Ovary (tissue), 7 donors: ENCODE measurements at regions not wholly inside any gene's neighbourhood (a gene's known extent, or its start where the extent isn't known, plus 50 kb on each side); places are given as distances from the start of the nearest gene placed in this dataset.

Source experiments
- DNase-seq, 5 donors: peaks; one replicate each; pipeline ENCODE4 v3.0.0-alpha.2; 2019 to 2020
- H3K27ac ChIP-seq, 2 donors: fragments of 200-600 bp; one replicate each; pipeline versions ENCODE4 v1.5.1 to v1.8.0; 2019 to 2022
- H3K27me3 ChIP-seq: fragments of 200-600 bp; one replicate; pipeline ENCODE4 v1.8.0; 2022
- H3K36me3 ChIP-seq: fragments of 200-600 bp; sonication (generic); one replicate; pipeline ENCODE4 v1.5.1; 2019
- H3K4me1 ChIP-seq: one replicate; pipeline ENCODE4 v1.8.1; 2013; ENCODE audit warnings: mild to moderate bottlenecking, moderate library complexity; ENCODE audit not compliant: insufficient read depth
- H3K4me3 ChIP-seq: fragments of 200-600 bp; sonication (generic); one replicate; pipeline ENCODE4 v1.5.1; 2017
- H3K9me3 ChIP-seq, 2 donors: fragments of 200-600 bp in 1 of 2; sonication (generic) in 1 of 2; one replicate each; pipeline versions ENCODE4 v1.5.1 to v1.8.1; 2013 to 2019; ENCODE audit warnings: mild to moderate bottlenecking in 1 of 2, moderate library complexity in 1 of 2
- CTCF ChIP-seq, 3 donors: fragments of 450-650 bp in 2 of 3; fragments of 200-600 bp in 1 of 3; IDR thresholded peaks; one replicate each; pipeline versions ENCODE4 v1.5.1 to v1.8.0; 2016 to 2022; ENCODE audit warnings: antibody characterized with exemption in 3 of 3, mild to moderate bottlenecking in 1 of 3
- EP300 ChIP-seq: sonication (generic); formaldehyde crosslinking; IDR thresholded peaks from one replicate; pipeline ENCODE4 v1.6.1; 2017; ENCODE audit warnings: antibody characterized with exemption
- POLR2A ChIP-seq: fragments of 450-650 bp; IDR thresholded peaks from one replicate; pipeline ENCODE4 v1.6.1; 2017; ENCODE audit warnings: antibody characterized with exemption, mild to moderate bottlenecking, moderate library complexity
- whole genome bisulfite sequencing, 3 donors: extraction: QIAGEN DNeasy Blood & Tissue Kit in 1 of 3; methylation state at CpG; one replicate each; pipeline versions ENCODE4 v1.1.5 to v1.1.7; 2013 to 2017; 5-methylcytosine and 5-hydroxymethylcytosine counted together
- intact Hi-C, 4 donors: fragments of 100-400 bp; cut with DNase I; formaldehyde crosslinking; loops; one replicate each; pipeline versions ENCODE4 v1.11.0 to v1.15.1; 2022 to 2023
- donor health status: DM: no; HTN: no; CAD: no; lungs with moderate emphysema.
- donor health status: DM: no; HTN: no; CAD: no.
- donor health status: Bipolar disorder and iron deficiency.
- donor health status: DM: no; HTN: no; CAD: no.
- donor health status: DM: yes; HTN: yes; CAD: no.

GRCh38 chr20:52812231-52812847, 159.8 kb upstream of the TSHZ2 start:
- DNase-seq, result no peak
- Histone ChIP-seq H3K4me3 (no peak overlapping the region), H3K27ac (no peak overlapping the region), H3K9me3 (no peaks in the 10 kb centered on the region), H3K4me1 (no peaks in the 10 kb centered on the region), H3K36me3 (no peaks in the 10 kb centered on the region), H3K27me3 (no peaks in the 10 kb centered on the region)
- TF ChIP-seq EP300 (no peak), CTCF (IDR thresholded peaks at IDR 0.05) (no peak), POLR2A (no peak)
- intact Hi-C loops, result no loop called here
- 86 to 93% (median 93%) methylated on average over 4 of the region's 4 CpGs for WGBS, 3 donors

GRCh38 chr20:52809003-52809402, 163.2 kb upstream of the TSHZ2 start:
- DNase-seq, result no peak
- Histone ChIP-seq H3K9me3 (no peaks in the 10 kb centered on the region), H3K4me1 (no peaks in the 10 kb centered on the region), H3K27ac (no peak overlapping the region), H3K4me3 (no peak overlapping the region), H3K36me3 (no peaks in the 10 kb centered on the region), H3K27me3 (no peaks in the 10 kb centered on the region)
- WGBS, 3 donors, result 50 to 59% (median 56%) methylated on average over 5 of the region's 5 CpGs
- intact Hi-C loops, result no loop called here
- TF ChIP-seq POLR2A (no peak), CTCF (IDR thresholded peaks at IDR 0.05) (no peak), EP300 (no peak)

- no peak for DNase-seq
- Histone ChIP-seq H3K27ac (no peak overlapping the region), H3K4me3 (no peak overlapping the region), H3K27me3 (no peaks in the 10 kb centered on the region), H3K4me1 (no peaks in the 10 kb centered on the region), H3K36me3 (no peaks in the 10 kb centered on the region), H3K9me3 (no peaks in the 10 kb centered on the region)
- intact Hi-C loops, result no loop called here
- no peak for TF ChIP-seq EP300
- no peak for TF ChIP-seq POLR2A
- 86 to 94% (median 92%) methylated on average over 4 of the region's 4 CpGs for WGBS, 3 donors
These were observed 165.2 kb upstream of the TSHZ2 start for GRCh38 chr20:52806918-52807317.

GRCh38 chr20:52805843-52806242, 166.3 kb upstream of the TSHZ2 start:
- Histone ChIP-seq H3K27me3 (no peaks in the 10 kb centered on the region), H3K9me3 (no peaks in the 10 kb centered on the region), H3K27ac (no peak overlapping the region), H3K4me1 (no peaks in the 10 kb centered on the region), H3K4me3 (no peak overlapping the region), H3K36me3 (no peaks in the 10 kb centered on the region)
- 12 to 21% (median 18%) methylated on average over 2 of the region's 2 CpGs for WGBS, 3 donors
- intact Hi-C loops, result no loop called here
- DNase-seq, result no peak
- TF ChIP-seq POLR2A (no peak), EP300 (no peak), CTCF (IDR thresholded peaks at IDR 0.05) (no peak)

- DNase-seq, result no peak
- no peaks in the 10 kb centered on the region for H3K9me3 ChIP-seq
- H3K27me3 ChIP-seq, result no peaks in the 10 kb centered on the region
- H3K4me3 ChIP-seq, result no peak overlapping the region
- no peak for TF ChIP-seq EP300
- TF ChIP-seq CTCF (IDR thresholded peaks at IDR 0.05), result no peak
- TF ChIP-seq POLR2A, result no peak
- H3K27ac ChIP-seq, result no peak overlapping the region
- 80 to 89% (median 83%) methylated on average over 4 of the region's 4 CpGs for WGBS, 3 donors
- intact Hi-C loops, result no loop called here
- H3K36me3 ChIP-seq, result no peaks in the 10 kb centered on the region
- no peaks in the 10 kb centered on the region for H3K4me1 ChIP-seq
These were observed 166.9 kb upstream of the TSHZ2 start for GRCh38 chr20:52805296-52805571.
